Parathyroid adenoma (tissue), 2 donors: ENCODE measurements at regions not wholly inside any gene's neighbourhood (a gene's known extent, or its start where the extent isn't known, plus 50 kb on each side); places are given as distances from the start of the nearest gene placed in this dataset.

ENCODE experiments used
- H2AFZ ChIP-seq: fragments of 300-600 bp; sonication (generic); one replicate; pipeline ENCODE4 v1.7.0; 2017; ENCODE audit warnings: antibody characterized with exemption, mild to moderate bottlenecking
- H3K27ac ChIP-seq: fragments of 300-600 bp; sonication (generic); one replicate; pipeline ENCODE4 v1.7.0; 2017
- H3K27me3 ChIP-seq: fragments of 300-600 bp; sonication (generic); one replicate; pipeline ENCODE4 v1.7.0; 2017; ENCODE audit warnings: low read length; ENCODE audit not compliant: control insufficient read depth, insufficient read depth
- H3K36me3 ChIP-seq: fragments of 300-600 bp; sonication (generic); one replicate; pipeline ENCODE4 v1.7.0; 2017; ENCODE audit warnings: low read length; ENCODE audit not compliant: control insufficient read depth, insufficient read depth
- H3K4me1 ChIP-seq: fragments of 300-600 bp; sonication (generic); one replicate; pipeline ENCODE4 v1.7.0; 2017; ENCODE audit warnings: control low read depth
- H3K4me2 ChIP-seq: fragments of 300-600 bp; sonication (generic); one replicate; pipeline ENCODE4 v1.7.0; 2017; ENCODE audit warnings: low read length
- H3K4me3 ChIP-seq: fragments of 300-600 bp; sonication (generic); one replicate; pipeline ENCODE4 v1.7.0; 2017; ENCODE audit warnings: low read depth, low read length
- H3K79me2 ChIP-seq: fragments of 300-600 bp; sonication (generic); one replicate; pipeline ENCODE4 v1.7.0; 2017; ENCODE audit warnings: control low read depth
- H3K9ac ChIP-seq: fragments of 300-600 bp; sonication (generic); one replicate; pipeline ENCODE4 v1.7.0; 2017; ENCODE audit warnings: mild to moderate bottlenecking
- H3K9me3 ChIP-seq: fragments of 300-600 bp; sonication (generic); one replicate; pipeline ENCODE4 v1.7.0; 2017; ENCODE audit warnings: low read length; ENCODE audit not compliant: control insufficient read depth
- CTCF ChIP-seq: fragments of 300-600 bp; sonication (generic); IDR thresholded peaks from one replicate; pipeline ENCODE4 v1.7.0; 2017; ENCODE audit warnings: antibody characterized with exemption, mild to moderate bottlenecking
- donor health status: primary hyperparathyroidism.

DNA sequence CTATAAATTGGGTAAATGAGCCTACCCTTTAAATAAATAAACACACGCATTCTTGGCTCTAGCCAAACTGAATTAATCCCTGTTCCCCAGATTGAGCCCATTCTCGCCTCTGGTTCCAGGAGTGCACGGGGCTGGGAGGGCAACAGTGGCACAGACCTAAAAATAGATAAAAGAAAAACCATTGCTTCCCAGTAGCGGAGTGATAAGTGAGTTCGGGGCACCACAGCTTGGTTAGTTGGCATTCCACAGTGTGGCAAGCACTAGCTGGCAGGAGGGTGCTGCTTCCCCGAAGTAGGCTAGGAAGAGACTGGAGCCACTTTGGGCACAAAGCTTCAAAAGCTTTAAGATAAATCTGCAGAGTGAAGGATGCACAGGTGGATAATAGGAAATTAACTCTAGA, 322.2 kb upstream of the SGCD start:
- H3K27me3 ChIP-seq, result no peaks in the 10 kb centered on the region
- TF ChIP-seq CTCF, result no peak

GRCh38 chr5:156006026-156006647, 320.8 kb upstream of the SGCD start:
- no peaks in the 10 kb centered on the region for H3K79me2 ChIP-seq
- no peaks in the 10 kb centered on the region for H3K9me3 ChIP-seq
- no peak overlapping the region for H3K9ac ChIP-seq
- H3K27ac ChIP-seq, result no peak overlapping the region
- H3K36me3 ChIP-seq, result no peaks in the 10 kb centered on the region
- H2AFZ ChIP-seq, result no peak overlapping the region
- H3K27me3 ChIP-seq, result no peaks in the 10 kb centered on the region
- no peak for TF ChIP-seq CTCF
- no peak overlapping the region for H3K4me2 ChIP-seq
- no peaks in the 10 kb centered on the region for H3K4me1 ChIP-seq
- H3K4me3 ChIP-seq, result no peak overlapping the region

More for the DNA sequence above, 322.2 kb upstream of the SGCD start:
- Histone ChIP-seq H2AFZ (no peak overlapping the region), H3K79me2 (peaks cover 3% of the 10 kb centered on the region), H3K9me3 (no peaks in the 10 kb centered on the region), H3K36me3 (no peaks in the 10 kb centered on the region), H3K4me3 (no peak overlapping the region), H3K4me2 (no peak overlapping the region), H3K27ac (no peak overlapping the region), H3K9ac (no peak overlapping the region), H3K4me1 (no peaks in the 10 kb centered on the region)

GRCh38 chr5:156008844-156009243, 318.1 kb upstream of the SGCD start:
- H3K27me3 ChIP-seq, result no peaks in the 10 kb centered on the region
- TF ChIP-seq CTCF, result no peak
- H3K4me3 ChIP-seq, result no peak overlapping the region
- H3K4me2 ChIP-seq, result no peak overlapping the region
- no peaks in the 10 kb centered on the region for H3K36me3 ChIP-seq
- H3K27ac ChIP-seq, result no peak overlapping the region
- no peak overlapping the region for H2AFZ ChIP-seq
- H3K4me1 ChIP-seq, result no peaks in the 10 kb centered on the region
- no peaks in the 10 kb centered on the region for H3K79me2 ChIP-seq
- no peaks in the 10 kb centered on the region for H3K9me3 ChIP-seq
- no peak overlapping the region for H3K9ac ChIP-seq

DNA sequence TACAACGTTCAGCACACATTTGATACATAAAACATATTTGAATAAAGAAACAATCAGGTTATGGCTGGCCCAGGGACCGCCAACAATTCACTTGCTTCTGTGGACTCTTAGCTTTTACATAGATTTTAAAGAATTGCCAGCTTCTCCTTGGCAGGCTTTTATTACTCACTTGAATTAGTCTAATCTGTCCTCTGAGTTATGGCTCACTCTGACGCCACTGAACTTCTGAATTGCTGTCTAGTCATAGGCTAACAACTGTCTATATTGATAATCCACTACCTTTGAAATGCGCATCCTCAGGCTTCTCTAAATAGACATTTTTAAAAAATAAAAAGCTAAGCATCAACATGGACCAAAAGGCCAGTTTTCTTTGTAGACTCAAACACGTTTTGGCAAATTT, 317.4 kb upstream of the SGCD start:
- no peak overlapping the region for H2AFZ ChIP-seq
- H3K9ac ChIP-seq, result no peak overlapping the region
- no peak for TF ChIP-seq CTCF
- H3K4me3 ChIP-seq, result no peak overlapping the region
- H3K36me3 ChIP-seq, result no peaks in the 10 kb centered on the region
- no peaks in the 10 kb centered on the region for H3K27me3 ChIP-seq
- no peak overlapping the region for H3K27ac ChIP-seq
- H3K4me2 ChIP-seq, result no peak overlapping the region
- H3K79me2 ChIP-seq, result no peaks in the 10 kb centered on the region
- H3K9me3 ChIP-seq, result no peaks in the 10 kb centered on the region
- no peaks in the 10 kb centered on the region for H3K4me1 ChIP-seq

DNA sequence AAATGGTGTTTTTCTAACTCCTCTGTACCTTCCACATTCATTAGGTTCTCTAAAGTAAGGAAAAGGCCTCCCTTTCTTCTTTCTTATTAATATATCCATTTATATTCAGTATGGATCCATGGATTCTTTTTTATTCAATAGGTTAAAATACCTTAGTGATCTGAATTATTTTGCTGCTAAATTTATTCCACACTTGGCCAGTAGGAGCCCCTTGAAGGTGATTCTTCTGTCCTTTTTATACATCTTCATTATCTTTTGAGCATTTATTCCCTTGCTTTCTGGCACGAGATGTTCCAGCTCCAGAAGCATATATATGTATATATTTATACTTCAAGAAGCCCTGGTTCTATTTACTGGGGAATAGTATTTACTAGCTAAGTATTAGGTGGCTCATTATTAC, 311.8 kb upstream of the SGCD start:
- no peak overlapping the region for H2AFZ ChIP-seq

More for the DNA sequence above, 311.8 kb upstream of the SGCD start:
- H3K36me3 ChIP-seq, result no peaks in the 10 kb centered on the region
- H3K9ac ChIP-seq, result no peak overlapping the region
- no peaks in the 10 kb centered on the region for H3K4me1 ChIP-seq
- H3K79me2 ChIP-seq, result peaks cover 2% of the 10 kb centered on the region
- no peak overlapping the region for H3K4me2 ChIP-seq
- no peaks in the 10 kb centered on the region for H3K9me3 ChIP-seq
- H3K27ac ChIP-seq, result no peak overlapping the region
- no peak overlapping the region for H3K4me3 ChIP-seq
- H3K27me3 ChIP-seq, result no peaks in the 10 kb centered on the region
- no peak for TF ChIP-seq CTCF
